ENCODE measurements at regions not wholly inside any gene's neighbourhood (a gene's known extent, or its start where the extent isn't known, plus 50 kb on each side); places are given as distances from the start of the nearest gene placed in this dataset.

- H3K4me2 ChIP-seq (replicated peaks; ENCODE audit: extremely low read depth, low read length, poor library complexity, severe bottlenecking), result no peak overlapping the region
- no peaks in the 10 kb centered on the region for H3K79me2 ChIP-seq (ENCODE audit: insufficient read depth, low read length)
- no peak overlapping the region for H2AFZ ChIP-seq (ENCODE audit: insufficient read depth, low read depth, low read length, poor library complexity, severe bottlenecking)
- no peaks in the 10 kb centered on the region for H3K27me3 ChIP-seq (ENCODE audit: control insufficient read depth in 2 of 2, insufficient read depth in 2 of 2, low read length in 2 of 2)
- Mint-ChIP-seq H3K27ac (no peak overlapping the region), H3K36me3 (no peaks in the 10 kb centered on the region), H3K4me1 (no peaks in the 10 kb centered on the region), H3K4me3 (no peak overlapping the region), H3K9me3 (peaks cover 0 to 4% (median 0%) of the 10 kb centered on the region in 7 donors), H3K27me3 (ENCODE audit: low read depth in 3 of 3) (no peaks in the 10 kb centered on the region)
- intact Hi-C loops (cut with micrococcal nuclease), result no loop called here
- no peak for DNase-seq
- no CpG with 5 or more reads among the region's 3 CpGs for WGBS (ENCODE audit: insufficient coverage)
- H4K20me1 ChIP-seq (ENCODE audit: insufficient read depth, low read length), result no peaks in the 10 kb centered on the region
- H3K4me3 ChIP-seq (replicated peaks in 1 of 3; ENCODE audit: low read depth in 2 of 3, low read length in 3 of 3), result no peak overlapping the region
- no peak overlapping the region for H3K9ac ChIP-seq (ENCODE audit: insufficient read depth, low read length, poor library complexity, severe bottlenecking)
- H3K9me3 ChIP-seq (replicated peaks in 1 of 2; ENCODE audit: control insufficient read depth in 1 of 2, insufficient read depth in 1 of 2, low read length in 2 of 2), result peaks cover 0 to 3% of the 10 kb centered on the region in 2 donors
- no peaks in the 10 kb centered on the region for H3K36me3 ChIP-seq (replicated peaks in 1 of 2; ENCODE audit: control insufficient read depth in 1 of 2, insufficient read depth in 2 of 2, low read length in 2 of 2)
- no peak overlapping the region for H3K27ac ChIP-seq (ENCODE audit: low read depth in 1 of 2, low read length in 2 of 2)
- H3K4me1 ChIP-seq (ENCODE audit: control insufficient read depth in 1 of 2, insufficient read depth in 2 of 2, low read length in 2 of 2), result no peaks in the 10 kb centered on the region
- no peak for TF ChIP-seq CTCF (IDR thresholded peaks at IDR 0.05)
These were observed 688.1 kb downstream of the EPHA3 start for GRCh38 chr3:89795506-89795905.

GRCh38 chr3:89802881-89803280 lies 695.5 kb downstream of the EPHA3 start:
- no peaks in the 10 kb centered on the region for H3K4me1 ChIP-seq (ENCODE audit: control insufficient read depth in 1 of 2, insufficient read depth in 2 of 2, low read length in 2 of 2)

More at GRCh38 chr3:89802881-89803280, 695.5 kb downstream of the EPHA3 start:
- H3K9me3 ChIP-seq (replicated peaks in 1 of 2; ENCODE audit: control insufficient read depth in 1 of 2, insufficient read depth in 1 of 2, low read length in 2 of 2), result no peaks in the 10 kb centered on the region
- intact Hi-C loops (cut with micrococcal nuclease), result no loop called here
- H3K27ac ChIP-seq (ENCODE audit: low read depth in 1 of 2, low read length in 2 of 2), result no peak overlapping the region
- no peaks in the 10 kb centered on the region for H3K4me1 Mint-ChIP-seq
- no peak overlapping the region for H3K27ac Mint-ChIP-seq
- H4K20me1 ChIP-seq (ENCODE audit: insufficient read depth, low read length), result no peaks in the 10 kb centered on the region
- no peak overlapping the region for H3K4me3 Mint-ChIP-seq
- H3K27me3 ChIP-seq (ENCODE audit: control insufficient read depth in 2 of 2, insufficient read depth in 2 of 2, low read length in 2 of 2), result no peaks in the 10 kb centered on the region
- peaks cover 0 to 4% (median 0%) of the 10 kb centered on the region in 7 donors for H3K9me3 Mint-ChIP-seq
- DNase-seq, result no peak
- no peaks in the 10 kb centered on the region for H3K36me3 ChIP-seq (replicated peaks in 1 of 2; ENCODE audit: control insufficient read depth in 1 of 2, insufficient read depth in 2 of 2, low read length in 2 of 2)
- H3K79me2 ChIP-seq (ENCODE audit: insufficient read depth, low read length), result no peaks in the 10 kb centered on the region
- no peak overlapping the region for H2AFZ ChIP-seq (ENCODE audit: insufficient read depth, low read depth, low read length, poor library complexity, severe bottlenecking)
- H3K27me3 Mint-ChIP-seq (ENCODE audit: low read depth in 3 of 3), result no peaks in the 10 kb centered on the region
- H3K4me3 ChIP-seq (replicated peaks in 1 of 3; ENCODE audit: low read depth in 2 of 3, low read length in 3 of 3), result no peak overlapping the region
- H3K4me2 ChIP-seq (replicated peaks; ENCODE audit: extremely low read depth, low read length, poor library complexity, severe bottlenecking), result no peak overlapping the region
- H3K9ac ChIP-seq (ENCODE audit: insufficient read depth, low read length, poor library complexity, severe bottlenecking), result no peak overlapping the region
- no peak for TF ChIP-seq CTCF (IDR thresholded peaks at IDR 0.05)
- H3K36me3 Mint-ChIP-seq, result no peaks in the 10 kb centered on the region
